GM10266 (cell line): ENCODE measurements at regions not wholly inside any gene's neighbourhood (a gene's known extent, or its start where the extent isn't known, plus 50 kb on each side); places are given as distances from the start of the nearest gene placed in this dataset.

Experiments
- DNase-seq: peaks from one replicate; pipeline ENCODE4 v3.0.0; 2012; ENCODE audit errors: extremely low spot score
- TF ChIP-seq, protein P1 (sequence below): IDR thresholded peaks from 2 replicates; pipeline ENCODE4 v1.5.1; 2012; ENCODE audit warnings: mild to moderate bottlenecking, low read depth; ENCODE audit not compliant: control insufficient read depth, insufficient read depth; ENCODE audit errors: missing control alignments

DNA sequence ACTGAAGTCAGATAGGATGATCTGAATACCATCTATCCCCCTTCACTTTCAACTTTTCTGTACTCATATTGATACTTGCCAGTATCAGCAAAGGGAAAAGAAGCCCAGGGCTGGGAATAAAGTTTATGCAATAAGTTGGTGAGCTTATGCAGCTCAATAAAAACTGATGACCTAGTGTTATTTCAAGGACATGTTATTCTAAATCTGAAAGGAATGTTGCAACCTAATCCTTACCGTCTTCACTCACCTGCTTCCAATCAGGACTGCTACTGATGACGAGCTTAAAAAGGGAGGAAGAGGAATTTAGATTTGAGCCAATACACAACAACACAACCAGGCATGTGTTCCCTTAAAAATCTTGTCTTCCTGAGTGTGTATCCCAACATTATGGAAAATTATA lies 419.9 kb downstream of the SPRY1 start:
- DNase-seq, result no peak
- TF ChIP-seq, protein P1, sequence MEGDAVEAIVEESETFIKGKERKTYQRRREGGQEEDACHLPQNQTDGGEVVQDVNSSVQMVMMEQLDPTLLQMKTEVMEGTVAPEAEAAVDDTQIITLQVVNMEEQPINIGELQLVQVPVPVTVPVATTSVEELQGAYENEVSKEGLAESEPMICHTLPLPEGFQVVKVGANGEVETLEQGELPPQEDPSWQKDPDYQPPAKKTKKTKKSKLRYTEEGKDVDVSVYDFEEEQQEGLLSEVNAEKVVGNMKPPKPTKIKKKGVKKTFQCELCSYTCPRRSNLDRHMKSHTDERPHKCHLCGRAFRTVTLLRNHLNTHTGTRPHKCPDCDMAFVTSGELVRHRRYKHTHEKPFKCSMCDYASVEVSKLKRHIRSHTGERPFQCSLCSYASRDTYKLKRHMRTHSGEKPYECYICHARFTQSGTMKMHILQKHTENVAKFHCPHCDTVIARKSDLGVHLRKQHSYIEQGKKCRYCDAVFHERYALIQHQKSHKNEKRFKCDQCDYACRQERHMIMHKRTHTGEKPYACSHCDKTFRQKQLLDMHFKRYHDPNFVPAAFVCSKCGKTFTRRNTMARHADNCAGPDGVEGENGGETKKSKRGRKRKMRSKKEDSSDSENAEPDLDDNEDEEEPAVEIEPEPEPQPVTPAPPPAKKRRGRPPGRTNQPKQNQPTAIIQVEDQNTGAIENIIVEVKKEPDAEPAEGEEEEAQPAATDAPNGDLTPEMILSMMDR, result no peak

GRCh38 chr4:123817025-123817688 lies 420.6 kb downstream of the SPRY1 start:
- TF ChIP-seq, protein P1, result no peak
- DNase-seq, result no peak

- DNase-seq, result no peak
- TF ChIP-seq, protein P1, result no peak
These were observed 422.9 kb downstream of the SPRY1 start for GRCh38 chr4:123819362-123820035.

DNA sequence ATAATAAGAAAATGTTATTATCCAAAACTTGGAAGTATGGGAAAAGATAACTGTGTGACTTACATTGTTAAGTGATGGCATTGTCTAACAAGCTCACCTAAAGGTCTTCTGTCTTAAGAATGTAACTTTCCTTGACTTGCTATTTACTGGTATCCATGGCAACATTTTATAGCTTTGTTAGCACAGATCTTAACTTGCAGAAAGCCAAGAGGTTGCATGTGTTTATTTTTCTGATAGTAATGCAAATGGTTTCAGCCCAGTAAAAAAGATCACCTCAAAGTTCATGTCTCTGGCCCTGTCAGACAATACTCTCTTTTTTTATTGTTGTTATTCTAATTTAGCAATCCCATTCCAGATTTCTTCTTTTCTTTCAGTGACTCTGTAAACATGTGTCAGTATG lies 425.3 kb downstream of the SPRY1 start:
- TF ChIP-seq, protein P1, result no peak

GRCh38 chr4:123822353-123822752 lies 425.8 kb downstream of the SPRY1 start:
- TF ChIP-seq, protein P1, result no peak
- no peak for DNase-seq

More for the DNA sequence above, 425.3 kb downstream of the SPRY1 start:
- no peak for DNase-seq

GRCh38 chr4:123823244-123823643 lies 426.6 kb downstream of the SPRY1 start:
- no peak for DNase-seq
- TF ChIP-seq, protein P1, result no peak

DNA sequence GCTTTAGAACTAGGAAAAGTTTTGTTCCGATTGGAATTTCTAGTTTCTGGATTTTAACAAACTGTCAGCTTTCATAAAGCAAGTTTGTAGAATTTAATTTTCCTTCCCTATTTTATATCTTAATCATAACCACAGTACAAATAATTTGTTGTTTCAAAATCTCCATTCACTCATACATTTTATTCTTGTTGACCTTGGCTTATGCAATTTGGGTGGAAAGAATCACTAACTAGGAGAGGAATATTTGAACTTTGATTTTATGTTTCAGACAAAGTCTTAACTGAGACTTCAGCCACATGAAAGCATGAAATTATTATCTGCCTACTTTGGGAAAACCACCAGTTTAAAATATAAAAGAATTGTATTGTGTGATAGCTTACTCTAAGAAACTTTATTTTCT lies 427.9 kb downstream of the SPRY1 start:
- TF ChIP-seq, protein P1, result no peak

More for the DNA sequence above, 427.9 kb downstream of the SPRY1 start:
- no peak for DNase-seq
